CD4-positive, alpha-beta T cell treated with Interleukin-4 for 4 hours (primary cell): ENCODE measurements at regions not wholly inside any gene's neighbourhood (a gene's known extent, or its start where the extent isn't known, plus 50 kb on each side); places are given as distances from the start of the nearest gene placed in this dataset.
A peak's percentile ranks its signal among the peaks of the same experiment; 100 is the strongest.

Experiments used
- DNase-seq: peaks from one replicate; pipeline ENCODE4 v3.0.0-alpha.2; 2020

GRCh38 chr13:30359991-30360390 is 52.6 kb upstream of the KATNAL1 start:
- DNase-seq: no peak

- DNase-seq: no peak
These were observed 53.2 kb upstream of the KATNAL1 start for GRCh38 chr13:30360586-30360985.

GRCh38 chr13:30362005-30362788 is 54.8 kb upstream of the KATNAL1 start:
- no peak for DNase-seq

- DNase-seq: no peak
These were observed 55.5 kb upstream of the KATNAL1 start for GRCh38 chr13:30362869-30363268.

- DNase-seq: no peak
These were observed 56.4 kb upstream of the KATNAL1 start for GRCh38 chr13:30363725-30364124.

- DNase-seq: no peak
These were observed 56.8 kb upstream of the KATNAL1 start for GRCh38 chr13:30364133-30364532.

GRCh38 chr13:30364876-30365275 is 57.4 kb upstream of the UBE2L5 start:
- no peak for DNase-seq

GRCh38 chr13:30366088-30366487 is 56.2 kb upstream of the UBE2L5 start:
- DNase-seq: no peak

GRCh38 chr13:30367296-30367695 is 55.0 kb upstream of the UBE2L5 start:
- DNase-seq: no peak

- DNase-seq: no peak
These were observed 52.1 kb upstream of the UBE2L5 start for GRCh38 chr13:30370146-30370545.

- no peak for DNase-seq
These were observed 51.3 kb upstream of the UBE2L5 start for GRCh38 chr13:30370916-30371521.

- peak; percentile 92 for DNase-seq
These were observed 50.5 kb upstream of the UBE2L5 start for GRCh38 chr13:30371649-30372265.
